Left lobe of liver (tissue), 2 donors: ENCODE measurements at regions not wholly inside any gene's neighbourhood (a gene's known extent, or its start where the extent isn't known, plus 50 kb on each side); places are given as distances from the start of the nearest gene placed in this dataset.
A peak's percentile ranks its signal among the peaks of the same experiment; 100 is the strongest.

ENCODE experiments used
- ATAC-seq: fragments of 200-7000 bp; cut with Tn5 transposase; one replicate; pipeline ENCODE4 v1.9.1; 2020; ENCODE audit warnings: mild to moderate bottlenecking, moderate library complexity
- DNase-seq: peaks from one replicate; pipeline ENCODE4 v3.0.0-alpha.2; 2020; ENCODE audit warnings: low spot score
- donor health status: DM: no; HTN: no; CAD: no; lungs with moderate emphysema.
- donor health status: DM: no; HTN: yes; CAD: no.

DNA sequence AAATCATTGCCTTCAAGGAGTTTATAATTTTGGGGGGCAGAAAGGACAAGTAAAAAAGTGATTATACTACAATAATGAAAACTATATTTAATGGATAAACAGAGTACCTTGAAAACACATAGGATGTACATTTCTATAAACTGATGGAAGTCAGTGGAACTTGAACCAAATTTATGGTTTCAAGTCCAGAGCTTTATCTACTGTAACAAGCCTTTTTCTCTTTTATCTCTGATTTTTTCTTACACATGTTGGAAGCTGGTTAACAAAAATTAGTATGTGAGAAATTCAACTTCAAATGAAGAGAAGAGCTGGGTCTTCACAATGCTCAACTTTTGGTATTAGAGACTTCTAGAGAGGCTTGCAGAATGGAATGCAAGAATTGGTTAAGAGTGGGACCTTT lies 393.6 kb downstream of the LMO7 start:
- ATAC-seq: no peak

DNA sequence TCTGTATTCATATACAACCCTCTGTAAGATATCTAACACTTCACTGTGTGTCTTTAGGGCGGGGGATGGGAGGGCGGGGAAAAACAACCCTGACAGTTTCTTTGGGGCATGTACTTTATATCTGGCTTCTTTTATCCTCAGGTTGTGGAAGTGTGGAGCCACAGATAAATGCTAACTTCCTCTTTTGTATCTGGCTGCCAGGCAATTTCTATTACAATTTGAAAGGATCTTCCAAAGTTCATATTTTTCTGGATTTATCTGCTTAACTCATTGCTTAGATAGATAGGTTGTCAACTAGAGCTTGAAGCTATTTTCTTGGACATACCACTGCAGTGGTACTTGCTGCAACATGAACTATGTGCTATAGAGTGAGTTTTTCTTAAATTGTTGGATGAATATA lies 393.0 kb downstream of the LMO7 start:
- DNase-seq (no peak), ATAC-seq (no peak)

More for the DNA sequence above, 393.6 kb downstream of the LMO7 start:
- no peak for DNase-seq

DNA sequence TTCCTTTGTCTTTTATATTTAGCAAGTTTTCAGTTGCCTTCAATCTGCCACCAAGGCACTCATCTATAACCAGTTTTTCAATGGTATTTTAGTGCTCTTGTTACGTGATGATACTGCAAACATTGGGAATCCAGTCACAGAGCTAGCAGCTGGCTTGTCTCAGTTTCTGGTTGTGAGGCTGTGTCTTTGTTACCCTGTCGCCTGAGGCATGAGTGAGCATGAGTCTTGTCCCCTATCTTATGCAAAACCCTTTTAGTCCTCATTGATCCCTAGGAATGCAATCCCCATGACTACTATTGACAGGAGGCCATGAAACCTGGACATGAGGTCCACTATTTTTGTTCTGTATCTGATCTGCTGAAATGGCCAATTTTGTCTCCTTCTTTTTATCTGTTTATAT lies 391.0 kb downstream of the LMO7 start:
- DNase-seq (no peak), ATAC-seq (no peak)

DNA sequence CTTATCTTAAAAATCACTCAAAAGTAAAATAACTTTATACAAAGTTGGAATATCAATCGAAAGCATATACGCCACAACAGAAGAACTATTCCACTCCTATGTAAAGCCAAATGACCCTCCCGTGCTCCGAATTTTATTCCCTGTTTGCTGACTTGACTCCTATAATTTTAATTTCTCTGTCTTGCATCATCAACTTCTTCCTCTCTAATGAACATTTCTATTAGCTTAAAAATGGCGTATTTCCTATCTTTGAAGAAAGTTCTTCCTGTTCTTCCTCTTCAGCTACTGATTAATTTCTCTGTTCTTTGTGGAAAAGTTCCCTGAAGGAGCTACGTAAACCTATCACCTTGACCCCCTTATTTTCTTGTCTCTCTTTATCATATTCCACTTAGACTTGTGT lies 389.3 kb downstream of the LMO7 start:
- DNase-seq (no peak), ATAC-seq (no peak)

DNA sequence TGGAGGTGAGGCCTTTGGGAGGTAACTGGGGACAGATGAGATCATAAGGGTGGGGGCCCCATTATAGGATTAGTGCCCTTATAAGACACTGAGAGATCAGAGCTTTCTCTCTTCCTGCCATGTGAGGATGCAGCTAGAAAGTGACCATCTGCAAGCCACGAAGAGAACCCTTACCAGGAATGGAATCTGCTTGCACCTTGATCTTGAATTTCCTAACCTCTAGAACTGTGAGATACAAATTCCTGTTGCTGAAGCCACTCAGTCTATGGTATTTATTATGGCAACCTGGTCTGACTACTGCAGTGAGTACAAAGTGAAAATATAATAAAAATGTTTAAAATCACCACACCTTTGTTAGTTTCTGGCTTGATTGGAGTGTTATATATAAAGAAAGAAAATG lies 388.0 kb downstream of the LMO7 start:
- no peak for DNase-seq
- ATAC-seq: no peak

DNA sequence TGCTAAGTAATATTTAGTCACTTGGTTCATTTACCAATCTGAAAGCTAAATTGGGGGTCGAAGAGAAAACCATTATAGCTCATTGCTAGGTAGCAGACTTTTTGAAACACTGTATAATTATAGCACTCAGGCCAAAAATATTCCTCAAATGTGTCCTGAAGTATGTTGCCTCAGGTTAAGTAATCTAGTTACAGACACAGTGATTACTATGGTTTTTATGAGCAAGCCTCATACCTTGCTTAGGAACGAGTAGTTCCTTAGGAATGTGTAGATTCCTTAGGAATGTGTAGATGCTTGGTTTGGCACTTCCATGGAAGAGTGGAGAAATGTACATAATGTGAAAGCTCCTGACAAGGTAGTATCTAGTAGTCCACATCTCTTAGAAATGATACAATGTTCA lies 387.5 kb downstream of the LMO7 start:
- no peak for DNase-seq
- no peak for ATAC-seq

DNA sequence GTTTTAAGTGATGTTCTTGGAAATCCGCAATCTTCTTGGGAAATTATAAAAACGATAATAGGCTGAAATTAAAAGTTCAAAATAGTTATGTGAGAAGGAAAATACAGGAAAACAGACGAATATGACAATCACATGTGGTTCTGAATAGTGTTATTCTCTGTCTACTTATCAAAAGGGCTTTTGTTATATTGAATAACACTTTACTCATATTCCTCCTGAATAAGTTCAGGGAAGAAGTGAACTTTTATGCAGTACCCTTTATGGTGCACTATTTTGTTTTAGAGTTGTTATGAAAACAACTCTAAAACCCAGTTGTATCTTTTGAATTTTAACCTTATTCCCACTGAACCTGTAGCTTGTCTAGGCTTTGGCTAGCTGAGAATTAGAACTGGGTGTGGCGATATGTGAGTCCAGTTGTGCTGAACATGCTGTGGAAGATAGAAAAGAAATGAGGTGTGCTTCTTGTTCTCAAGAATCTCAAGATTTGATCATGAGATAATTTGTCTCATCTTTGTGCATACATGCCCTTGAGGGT lies 384.4 kb downstream of the LMO7 start:
- ATAC-seq (no peak), DNase-seq (no peak)

DNA sequence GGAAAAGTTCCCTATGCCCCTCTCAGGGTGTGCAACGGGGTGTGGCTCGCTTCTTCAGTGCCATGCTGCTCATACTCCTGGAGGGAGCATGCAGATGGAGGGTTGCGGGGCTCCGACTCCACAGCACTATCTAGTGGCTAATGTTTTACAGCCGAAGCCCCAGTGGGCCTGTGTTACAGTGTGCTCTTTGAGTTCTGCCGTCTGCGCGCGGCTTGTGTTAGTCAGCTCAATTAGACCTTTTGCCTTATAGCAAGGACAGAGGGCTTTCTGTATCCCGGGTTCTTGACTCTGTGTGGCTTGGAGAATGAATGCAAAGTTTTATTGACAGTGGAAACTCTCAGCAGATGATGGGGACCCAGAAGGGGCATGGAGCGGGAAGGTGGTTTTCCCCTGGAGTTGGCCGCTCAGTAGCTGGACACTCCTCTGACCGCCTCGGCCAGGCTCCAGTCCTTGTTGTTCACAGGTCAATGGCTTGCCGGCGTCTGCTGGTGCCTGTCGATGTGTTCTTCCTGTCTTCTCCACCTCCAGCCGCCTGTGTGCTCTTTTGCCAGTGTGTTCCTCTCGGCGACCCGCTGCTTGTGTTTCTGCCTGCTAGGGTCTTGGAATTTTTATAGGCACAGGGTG lies 383.4 kb downstream of the LMO7 start:
- peak; percentile 91 for ATAC-seq
- peak; percentile 44 for DNase-seq

DNA sequence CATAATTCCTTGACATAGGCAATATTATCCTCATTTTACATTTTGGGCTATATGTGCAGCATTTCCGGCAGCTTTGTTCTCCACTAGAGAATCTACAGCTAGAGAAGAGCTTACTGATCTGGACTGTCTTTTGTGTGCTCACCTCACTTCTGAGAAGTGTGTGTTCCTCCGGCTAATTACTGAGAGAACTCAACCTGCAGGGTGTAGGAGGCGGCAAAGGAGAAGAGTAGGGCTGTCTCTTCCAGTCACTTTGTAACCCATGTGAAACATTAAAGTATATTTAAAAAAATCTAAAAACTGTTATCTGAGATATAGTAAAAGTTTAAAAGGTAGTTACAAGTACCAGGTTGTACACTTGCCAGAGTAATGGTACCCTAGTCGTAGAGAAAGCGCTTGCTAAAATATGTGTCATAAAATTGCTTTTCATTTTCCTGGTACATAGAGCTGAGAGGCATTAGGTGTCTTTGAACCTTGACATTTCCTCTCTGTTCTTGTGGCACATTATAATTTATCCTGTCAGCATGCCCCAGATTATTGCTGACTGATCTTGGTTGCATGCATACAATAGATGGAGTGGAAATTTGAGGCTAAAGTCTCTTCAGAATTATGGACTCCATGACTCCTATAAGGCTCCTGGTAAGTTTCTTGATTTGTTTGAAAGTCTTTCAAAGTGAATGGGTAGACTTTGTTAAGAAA lies 381.9 kb downstream of the LMO7 start:
- ATAC-seq: no peak
- DNase-seq: no peak

DNA sequence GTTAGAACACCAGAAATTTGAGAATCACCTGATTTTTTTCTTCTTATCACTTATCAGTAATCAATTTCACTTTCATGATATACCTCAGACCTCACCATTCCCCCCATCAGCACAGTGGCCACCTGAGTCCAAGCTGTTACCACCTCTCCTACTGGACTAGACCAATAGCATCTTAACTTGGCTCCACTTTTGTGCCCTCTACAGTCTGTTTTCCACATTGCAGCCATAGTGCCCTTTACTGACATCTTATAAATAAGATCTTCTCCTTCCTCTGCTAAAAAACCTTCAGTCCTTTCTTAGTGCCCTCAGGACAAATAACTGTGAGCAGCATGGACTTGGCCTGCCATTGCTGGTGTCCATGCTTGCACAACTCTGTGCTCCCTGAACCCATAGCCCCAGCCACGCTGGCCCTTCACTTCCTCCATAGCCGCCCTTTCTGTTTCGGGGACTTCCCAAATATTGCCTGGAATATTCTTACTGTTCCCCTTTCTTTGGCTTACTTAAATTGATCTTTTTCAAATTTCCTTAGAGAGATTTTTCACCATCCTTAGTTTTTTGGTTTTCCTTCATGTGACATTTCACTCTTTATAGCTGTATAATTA lies 380.8 kb downstream of the LMO7 start:
- DNase-seq (no peak), ATAC-seq (peak; percentile 85)

DNA sequence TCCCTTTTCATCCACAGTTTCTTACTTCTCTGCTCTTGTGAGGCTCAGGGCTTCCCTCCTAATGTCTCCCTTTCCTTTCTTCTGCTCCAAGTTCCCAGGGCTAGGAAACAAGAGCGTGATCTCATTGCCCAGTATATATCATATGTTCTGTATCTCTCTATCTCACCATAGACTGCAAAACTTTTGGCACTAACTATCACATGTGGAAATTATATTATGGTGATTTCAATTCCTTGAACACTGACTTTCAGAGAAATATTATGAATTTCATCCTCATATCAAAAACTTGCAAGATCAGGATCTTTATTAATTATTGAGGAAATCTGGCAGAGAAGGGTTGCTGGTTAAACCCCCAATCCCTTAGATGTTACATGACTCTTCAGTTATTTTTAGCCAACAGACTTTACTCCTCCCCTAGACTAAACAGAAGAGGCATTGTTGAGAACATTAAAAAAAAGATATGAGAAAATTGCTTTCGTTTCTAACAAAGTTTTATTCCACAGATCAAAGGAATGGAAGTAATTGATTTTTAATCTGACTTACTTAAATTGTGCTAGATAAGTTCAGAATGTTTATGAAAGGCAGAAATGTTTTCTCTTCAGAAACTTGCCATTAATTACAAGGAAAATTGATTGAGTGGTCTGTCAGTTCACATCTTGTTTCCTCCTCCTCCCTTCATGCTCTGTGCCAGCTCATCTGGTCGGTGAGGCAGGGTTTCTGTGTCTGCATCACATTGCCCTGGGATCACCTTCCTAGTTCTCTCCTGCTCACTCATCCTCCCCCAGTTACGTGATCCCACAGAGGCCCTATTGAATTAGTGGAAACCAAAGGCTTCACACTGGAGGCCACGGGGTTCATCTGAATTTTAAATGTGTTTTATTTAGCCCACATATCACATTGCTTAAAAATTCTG lies 378.5 kb downstream of the LMO7 start:
- DNase-seq (no peak), ATAC-seq (no peak)

DNA sequence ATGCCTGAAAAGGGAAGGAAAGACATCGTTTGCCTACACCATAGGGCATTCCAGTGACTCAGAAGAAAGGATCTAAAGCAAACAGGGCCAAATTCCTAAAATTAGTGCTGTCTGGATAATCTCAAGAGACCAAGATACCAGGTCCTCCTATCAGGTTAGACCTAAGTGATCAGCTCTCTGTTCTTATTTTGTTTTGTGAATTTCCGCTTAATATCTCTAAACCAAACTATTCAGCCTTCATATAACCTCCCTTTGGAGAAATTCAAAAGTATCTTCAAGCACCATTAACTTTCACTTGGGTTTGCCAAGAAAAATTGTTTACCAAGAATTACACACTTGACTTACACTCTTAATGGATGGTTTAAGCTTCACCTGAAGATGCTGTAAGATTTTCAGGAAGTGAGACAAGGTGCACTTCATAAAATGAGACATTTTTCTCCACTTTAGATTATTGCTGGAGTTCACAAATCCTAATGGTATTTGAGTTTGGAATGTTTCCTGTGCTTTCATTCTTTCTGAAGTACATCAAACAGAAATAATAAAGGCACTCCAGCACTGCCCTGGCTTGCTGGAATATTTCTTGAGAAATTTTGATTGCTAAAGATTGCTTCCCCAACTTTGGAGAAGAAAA lies 376.1 kb downstream of the LMO7 start:
- no peak for DNase-seq
- ATAC-seq: no peak

DNA sequence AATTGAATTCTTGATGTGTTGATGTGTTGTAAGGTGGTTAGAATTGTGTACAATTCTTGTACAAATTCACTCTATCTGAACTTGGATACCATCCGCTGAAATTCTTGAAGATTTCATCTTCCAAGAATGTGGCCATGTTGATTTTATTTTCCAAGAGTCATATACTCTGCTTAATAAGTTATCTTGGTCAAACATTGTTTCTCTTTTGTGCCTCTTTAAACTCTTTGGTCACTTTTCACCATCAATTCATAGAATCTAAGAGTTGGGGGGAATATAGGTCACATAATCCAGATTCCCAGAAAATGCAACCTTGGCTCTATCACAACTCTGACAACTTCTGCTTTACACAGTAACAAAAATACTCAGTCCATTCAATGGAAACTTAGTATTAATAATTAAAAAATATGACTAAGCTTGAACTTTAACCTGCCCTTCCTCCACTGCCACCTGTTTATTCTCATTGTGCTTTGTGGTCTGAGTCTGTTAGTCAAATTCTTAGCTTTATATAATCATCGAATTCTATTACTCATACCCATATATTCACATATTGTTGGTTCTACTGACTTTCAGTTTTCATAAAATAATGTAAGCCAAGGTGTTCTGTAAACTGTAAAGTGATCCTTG lies 373.2 kb downstream of the LMO7 start:
- ATAC-seq: no peak
- no peak for DNase-seq

DNA sequence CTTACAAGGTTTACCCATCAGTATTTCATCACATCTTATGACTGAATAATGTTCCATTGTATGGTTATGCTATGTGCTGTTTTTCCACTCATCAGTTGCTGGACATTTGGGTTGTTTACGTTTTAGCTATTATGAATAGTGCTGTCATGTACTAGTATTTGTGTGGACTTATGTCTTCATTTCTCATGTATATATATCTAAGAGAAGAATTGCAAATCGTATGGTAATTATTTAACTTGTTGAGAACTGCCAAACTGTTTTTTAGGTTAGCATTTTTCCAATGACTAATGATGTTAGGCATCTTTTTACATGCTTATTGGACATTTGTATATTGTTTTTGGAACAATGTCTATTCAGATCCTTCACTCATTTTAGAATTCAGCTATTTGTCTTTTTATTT lies 368.3 kb downstream of the LMO7 start:
- no peak for DNase-seq
- no peak for ATAC-seq

DNA sequence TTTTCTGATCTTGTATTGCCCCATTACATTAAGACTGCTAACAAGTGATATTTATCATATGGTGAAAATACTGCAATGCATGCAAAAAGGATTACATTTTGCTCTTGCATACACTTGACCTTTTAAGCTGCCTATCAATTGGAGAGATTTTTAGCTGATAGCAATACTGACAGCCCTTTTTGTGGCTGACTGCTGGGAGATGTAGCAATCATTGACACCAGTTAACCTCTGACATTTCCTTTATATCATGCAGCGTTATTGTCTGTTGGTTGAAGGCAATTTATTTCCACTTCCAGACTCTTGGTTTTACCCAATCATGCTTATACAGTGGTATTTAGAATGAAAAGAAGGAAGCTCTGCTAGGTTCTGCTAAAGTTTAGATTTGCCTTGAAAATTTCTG lies 364.0 kb downstream of the LMO7 start:
- ATAC-seq (peak; percentile 32), DNase-seq (no peak)

DNA sequence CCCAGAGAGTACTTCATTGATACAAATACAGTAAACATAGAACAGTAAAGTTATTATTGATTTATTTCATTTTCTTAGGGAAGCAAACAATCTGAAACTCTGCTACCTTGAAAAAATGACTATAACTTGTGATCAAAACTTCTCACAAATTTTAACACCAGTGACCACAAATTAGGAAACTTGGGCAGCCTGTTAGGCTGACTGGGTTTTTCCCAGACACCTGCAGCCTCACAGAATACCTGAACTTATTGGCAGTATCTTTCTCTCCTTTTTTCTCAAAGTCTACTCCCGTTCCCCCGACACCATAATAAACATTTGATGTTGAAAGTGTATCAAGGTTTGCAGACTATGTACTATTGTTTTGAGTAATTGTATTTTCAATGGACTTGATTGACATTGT lies 360.5 kb downstream of the LMO7 start:
- DNase-seq (no peak), ATAC-seq (no peak)

DNA sequence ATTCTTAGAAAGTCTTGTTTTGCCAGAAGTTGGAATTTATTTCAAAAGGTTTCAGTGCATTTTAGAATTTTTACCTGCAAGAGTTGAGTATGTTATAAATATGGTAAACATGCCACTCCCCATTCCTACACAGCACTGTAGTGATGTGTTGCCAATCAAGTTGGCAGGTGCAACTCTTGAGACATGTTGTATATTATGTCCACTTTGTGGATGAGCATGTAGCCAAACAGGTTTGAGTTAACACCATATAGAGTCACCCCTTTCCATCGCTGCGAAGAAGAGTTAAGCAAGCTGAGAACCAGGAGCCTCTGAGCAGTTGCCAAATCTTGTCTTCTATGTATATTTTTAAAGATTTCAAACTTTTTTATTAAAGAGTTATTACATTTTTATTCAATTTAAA lies 359.8 kb downstream of the LMO7 start:
- no peak for ATAC-seq
- DNase-seq: no peak

DNA sequence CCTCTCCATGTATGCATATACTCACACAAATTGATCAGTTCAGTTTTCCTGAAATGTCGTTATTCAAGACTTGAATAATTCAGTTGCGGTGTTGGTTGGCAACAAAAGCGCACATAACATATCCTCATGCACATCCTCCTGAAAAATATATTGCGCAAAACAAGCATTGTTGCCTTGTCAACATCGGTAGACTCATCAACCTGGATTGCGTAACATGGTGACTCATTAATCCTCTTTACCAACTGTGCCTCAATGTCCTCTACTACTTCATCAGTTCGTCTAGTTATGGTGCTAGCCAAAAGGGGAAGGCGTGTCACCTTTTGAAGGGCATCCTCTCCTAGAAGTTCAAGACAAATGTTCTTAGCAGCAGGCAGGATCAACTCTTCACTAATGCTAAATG lies 357.7 kb downstream of the LMO7 start:
- ATAC-seq: no peak

DNA sequence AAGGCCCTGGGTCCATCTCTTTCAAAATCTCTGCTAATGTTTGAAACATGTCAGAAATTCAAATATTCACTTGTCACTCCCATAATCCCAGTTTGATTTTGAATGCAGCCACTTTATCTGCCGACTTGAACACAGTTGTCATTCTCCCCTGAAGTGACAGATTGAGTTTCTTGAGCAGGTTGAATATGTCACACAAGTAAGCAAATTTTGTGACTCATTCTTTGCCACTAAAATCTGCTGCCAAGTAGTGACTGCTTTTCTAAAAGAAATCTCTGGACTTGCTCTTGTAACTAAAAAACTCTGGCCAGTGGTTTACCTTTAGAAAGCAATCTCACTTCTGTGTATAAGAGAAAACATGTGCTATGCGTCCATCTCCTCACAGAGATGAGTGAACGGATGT lies 357.1 kb downstream of the LMO7 start:
- no peak for DNase-seq
- ATAC-seq: no peak

More for the DNA sequence above, 357.7 kb downstream of the LMO7 start:
- no peak for DNase-seq

DNA sequence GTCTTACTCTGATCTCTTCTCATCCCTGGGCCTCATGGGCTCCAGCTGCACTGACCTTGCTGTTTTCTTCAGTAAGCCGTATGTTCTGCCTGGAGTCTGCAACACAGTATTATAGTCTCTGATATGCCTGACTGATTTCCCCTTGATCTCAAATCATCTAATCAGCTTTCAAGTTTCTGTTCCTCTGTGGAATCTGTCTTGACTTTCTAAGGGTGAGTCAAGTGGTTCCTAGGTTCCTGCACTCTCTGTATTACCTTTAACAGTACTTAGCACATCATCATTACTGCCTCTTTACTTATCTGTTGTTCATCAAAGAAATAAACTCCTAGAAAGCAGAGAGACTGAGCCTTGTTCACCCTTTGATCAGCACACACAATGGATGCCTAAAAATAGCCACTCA lies 350.7 kb downstream of the LMO7 start:
- DNase-seq (no peak), ATAC-seq (no peak)
